ENCODE measurements at regions not wholly inside any gene's neighbourhood (a gene's known extent, or its start where the extent isn't known, plus 50 kb on each side); places are given as distances from the start of the nearest gene placed in this dataset.

- DNase-seq (ENCODE audit: extremely low read depth in 1 of 2, low read depth in 1 of 2) = peak; percentile 38 to 74
These were observed 67.3 kb upstream of the KLF6 start for GRCh38 chr10:3852147-3852904.

- no peak for DNase-seq (ENCODE audit: extremely low read depth in 1 of 2, low read depth in 1 of 2)
These were observed 66.3 kb upstream of the KLF6 start for GRCh38 chr10:3850999-3851937.

GRCh38 chr10:3848775-3849635 lies 64.0 kb upstream of the KLF6 start:
- DNase-seq (ENCODE audit: extremely low read depth in 1 of 2, low read depth in 1 of 2) = peak in 1 of 2 donors; percentile 48

- DNase-seq (ENCODE audit: extremely low read depth in 1 of 2, low read depth in 1 of 2) = no peak
These were observed 63.2 kb upstream of the KLF6 start for GRCh38 chr10:3848005-3848774.

GRCh38 chr10:3846736-3847135 lies 61.7 kb upstream of the KLF6 start:
- DNase-seq (ENCODE audit: extremely low read depth in 1 of 2, low read depth in 1 of 2) = no peak

GRCh38 chr10:3844491-3845025 lies 59.5 kb upstream of the KLF6 start:
- DNase-seq (ENCODE audit: extremely low read depth in 1 of 2, low read depth in 1 of 2) = no peak

GRCh38 chr10:3838460-3839437 lies 53.7 kb upstream of the KLF6 start:
- no peak for DNase-seq (ENCODE audit: extremely low read depth in 1 of 2, low read depth in 1 of 2)

- DNase-seq (ENCODE audit: extremely low read depth in 1 of 2, low read depth in 1 of 2) = no peak
These were observed 52.8 kb upstream of the KLF6 start for GRCh38 chr10:3837647-3838459.

- no peak for DNase-seq (ENCODE audit: extremely low read depth in 1 of 2, low read depth in 1 of 2)
These were observed 51.3 kb upstream of the KLF6 start for GRCh38 chr10:3836222-3836820.

GRCh38 chr10:3835770-3836169 lies 50.8 kb upstream of the KLF6 start:
- no peak for DNase-seq (ENCODE audit: extremely low read depth in 1 of 2, low read depth in 1 of 2)

GRCh38 chr10:3834947-3835346 lies 49.9 kb upstream of the KLF6 start:
- no peak for DNase-seq (ENCODE audit: extremely low read depth in 1 of 2, low read depth in 1 of 2)

Measured in stimulated activated CD8-positive, alpha-beta memory T cell treated with anti-CD3 and anti-CD28 coated beads, Interleukin-7, amount 100 ng/mL, for 48 hours (primary cell).